OCI-LY3 (cell line): ENCODE measurements at regions not wholly inside any gene's neighbourhood (a gene's known extent, or its start where the extent isn't known, plus 50 kb on each side); places are given as distances from the start of the nearest gene placed in this dataset.

Source experiments
- H2AFZ ChIP-seq: fragments of 200-600, 300-600 bp; shearing (Covaris generic); 2 replicates; pipeline ENCODE4 v1.6.0; 2014; ENCODE audit warnings: antibody characterized with exemption, low read depth, low read length
- H3K27ac ChIP-seq: fragments of 200-600, 300-600 bp; sonication (generic); 2 replicates; pipeline ENCODE4 v1.5.1; 2014; ENCODE audit warnings: mild to moderate bottlenecking, low read length, moderate library complexity, mixed read lengths
- H3K27me3 ChIP-seq: fragments of 200-600, 300-600 bp; sonication (generic); 2 replicates; pipeline ENCODE4 v1.6.1; 2014; ENCODE audit warnings: low read depth, low read length, mixed read lengths
- H3K36me3 ChIP-seq: fragments of 200-600, 300-600 bp; sonication (generic); replicated peaks from 2 replicates; pipeline ENCODE3; 2014; ENCODE audit warnings: low read depth, low read length, mixed read lengths
- H3K4me1 ChIP-seq: fragments of 300-600, 200-600 bp; sonication (generic); 2 replicates; pipeline ENCODE4 v1.6.1; 2014; ENCODE audit warnings: low read length, mixed read lengths
- H3K4me2 ChIP-seq: fragments of 200-600, 300-600 bp; sonication (generic); 2 replicates; pipeline ENCODE4 v1.6.1; 2014; ENCODE audit warnings: low read length, mixed read lengths
- H3K4me3 ChIP-seq: fragments of 300-600, 200-600 bp; sonication (generic); 2 replicates; pipeline ENCODE4 v1.5.1; 2014; ENCODE audit warnings: antibody characterized with exemption, mild to moderate bottlenecking, low read length, moderate library complexity
- H3K79me2 ChIP-seq: fragments of 300-600, 200-600 bp; shearing (Covaris generic); 2 replicates; pipeline ENCODE4 v1.6.1; 2014; ENCODE audit warnings: mild to moderate bottlenecking, low read length, mixed read lengths
- H3K9ac ChIP-seq: fragments of 300-600, 200-600 bp; shearing (Covaris generic); 2 replicates; pipeline ENCODE4 v1.6.0; 2014; ENCODE audit warnings: mild to moderate bottlenecking, low read length, moderate library complexity
- H3K9me3 ChIP-seq: fragments of 200-600, 300-600 bp; shearing (Covaris generic); 2 replicates; pipeline ENCODE4 v1.6.1; 2014; ENCODE audit warnings: low read length, mixed read lengths; ENCODE audit not compliant: insufficient read depth
- H4K20me1 ChIP-seq: fragments of 200-600, 300-600 bp; sonication (generic); 2 replicates; pipeline ENCODE4 v1.6.1; 2016; ENCODE audit warnings: low read length, mixed read lengths; ENCODE audit not compliant: insufficient read depth
- CTCF ChIP-seq: fragments of 200-600, 300-600 bp; sonication (generic); IDR thresholded peaks from 2 replicates; pipeline ENCODE4 v1.5.1; 2014; ENCODE audit warnings: antibody characterized with exemption, low read length, low read depth
- EZH2phosphoT487 ChIP-seq: fragments of 200-600 bp; shearing (Covaris generic); IDR thresholded peaks from 2 replicates; pipeline ENCODE4 v1.6.1; 2018; ENCODE audit warnings: antibody characterized with exemption, mixed run types, low read depth

GRCh38 chr10:110391541-110391940, 86.8 kb upstream of the SMNDC1 start:
- H3K79me2 ChIP-seq, result no peaks in the 10 kb centered on the region
- H3K9ac ChIP-seq, result no peak overlapping the region
- H3K27me3 ChIP-seq, result no peaks in the 10 kb centered on the region
- H3K4me2 ChIP-seq, result no peak overlapping the region
- H3K4me1 ChIP-seq, result peaks cover 26% of the 10 kb centered on the region
- no peak overlapping the region for H3K27ac ChIP-seq
- H3K9me3 ChIP-seq, result no peaks in the 10 kb centered on the region
- H4K20me1 ChIP-seq, result no peaks in the 10 kb centered on the region
- no peak overlapping the region for H3K4me3 ChIP-seq
- no peak overlapping the region for H2AFZ ChIP-seq
- H3K36me3 ChIP-seq, result no peaks in the 10 kb centered on the region
- TF ChIP-seq EZH2phosphoT487, result no peak

GRCh38 chr10:110392121-110392520, 87.4 kb upstream of the SMNDC1 start:
- Histone ChIP-seq H3K36me3 (no peaks in the 10 kb centered on the region), H3K79me2 (no peaks in the 10 kb centered on the region), H3K4me2 (no peak overlapping the region), H3K4me3 (no peak overlapping the region), H3K27ac (no peak overlapping the region), H3K27me3 (no peaks in the 10 kb centered on the region), H3K4me1 (peaks cover 26% of the 10 kb centered on the region), H2AFZ (no peak overlapping the region), H3K9me3 (no peaks in the 10 kb centered on the region), H3K9ac (no peak overlapping the region), H4K20me1 (no peaks in the 10 kb centered on the region)
- no peak for TF ChIP-seq CTCF
- TF ChIP-seq EZH2phosphoT487, result no peak

GRCh38 chr10:110392868-110393740, 88.4 kb upstream of the SMNDC1 start:
- H3K4me2 ChIP-seq, result no peak overlapping the region
- H3K9ac ChIP-seq, result no peak overlapping the region

GRCh38 chr10:110393866-110394265, 89.1 kb upstream of the SMNDC1 start:
- Histone ChIP-seq H3K4me2 (no peak overlapping the region), H3K27ac (no peak overlapping the region), H3K9me3 (no peaks in the 10 kb centered on the region), H3K4me3 (no peak overlapping the region), H2AFZ (no peak overlapping the region), H3K4me1 (peaks cover 16% of the 10 kb centered on the region), H3K27me3 (no peaks in the 10 kb centered on the region), H3K79me2 (no peaks in the 10 kb centered on the region), H3K36me3 (no peaks in the 10 kb centered on the region), H4K20me1 (no peaks in the 10 kb centered on the region), H3K9ac (no peak overlapping the region)
- TF ChIP-seq CTCF, result no peak
- TF ChIP-seq EZH2phosphoT487, result no peak

More at GRCh38 chr10:110392868-110393740, 88.4 kb upstream of the SMNDC1 start:
- Histone ChIP-seq H3K4me3 (no peak overlapping the region), H3K36me3 (no peaks in the 10 kb centered on the region), H3K4me1 (peaks cover 20% of the 10 kb centered on the region), H3K27ac (no peak overlapping the region), H3K79me2 (no peaks in the 10 kb centered on the region), H3K9me3 (no peaks in the 10 kb centered on the region), H2AFZ (no peak overlapping the region), H4K20me1 (no peaks in the 10 kb centered on the region), H3K27me3 (no peaks in the 10 kb centered on the region)
- TF ChIP-seq CTCF (no peak), EZH2phosphoT487 (no peak)
